Central memory CD8-positive, alpha-beta T cell (primary cell): ENCODE measurements at regions not wholly inside any gene's neighbourhood (a gene's known extent, or its start where the extent isn't known, plus 50 kb on each side); places are given as distances from the start of the nearest gene placed in this dataset.

Experiments
- ATAC-seq: fragments of 150-1000 bp; cut with Tn5 transposase; replicated peaks from 2 replicates; pipeline ENCODE4 v1.10.0; 2022; ENCODE audit warnings: mild to moderate bottlenecking, moderate FRiP score, moderate number of reproducible peaks; ENCODE audit not compliant: poor library complexity, severe bottlenecking; ENCODE audit errors: extremely low read depth
- DNase-seq, 2 donors: peaks; one replicate each; pipeline ENCODE4 v3.0.0; 2021; ENCODE audit warnings: low spot score in 2 of 2
- H3K27ac Mint-ChIP-seq: one replicate; pipeline ENCODE4 v1.8.0; 2022; ENCODE audit warnings: low read depth, mild to moderate bottlenecking, moderate library complexity, mixed read lengths
- H3K27me3 Mint-ChIP-seq: one replicate; pipeline ENCODE4 v1.8.0; 2022; ENCODE audit warnings: mixed read lengths
- H3K36me3 Mint-ChIP-seq: one replicate; pipeline ENCODE4 v1.8.0; 2022; ENCODE audit warnings: mild to moderate bottlenecking, moderate library complexity, mixed read lengths; ENCODE audit not compliant: insufficient read depth
- H3K4me1 Mint-ChIP-seq: one replicate; pipeline ENCODE4 v1.8.0; 2022; ENCODE audit warnings: mixed read lengths
- H3K4me3 Mint-ChIP-seq: one replicate; pipeline ENCODE4 v1.8.0; 2022; ENCODE audit warnings: mild to moderate bottlenecking, moderate library complexity, mixed read lengths
- H3K9me3 Mint-ChIP-seq: one replicate; pipeline ENCODE4 v1.8.0; 2022; ENCODE audit warnings: mixed read lengths

GRCh38 chr7:156116514-156117215, 304.4 kb upstream of the SHH start:
- H3K4me3 Mint-ChIP-seq = no peak overlapping the region
- DNase-seq (no peak), ATAC-seq (no peak)
- no peaks in the 10 kb centered on the region for H3K4me1 Mint-ChIP-seq
- H3K27me3 Mint-ChIP-seq = peaks cover 11% of the 10 kb centered on the region
- H3K27ac Mint-ChIP-seq = no peak overlapping the region
- H3K9me3 Mint-ChIP-seq = no peaks in the 10 kb centered on the region
- H3K36me3 Mint-ChIP-seq = no peaks in the 10 kb centered on the region

- no peaks in the 10 kb centered on the region for H3K4me1 Mint-ChIP-seq
- ATAC-seq (no peak), DNase-seq (no peak)
- no peaks in the 10 kb centered on the region for H3K9me3 Mint-ChIP-seq
- no peak overlapping the region for H3K27ac Mint-ChIP-seq
- H3K27me3 Mint-ChIP-seq = peaks cover 11% of the 10 kb centered on the region
- H3K36me3 Mint-ChIP-seq = no peaks in the 10 kb centered on the region
- H3K4me3 Mint-ChIP-seq = no peak overlapping the region
Observed at GRCh38 chr7:156115582-156115981, 303.3 kb upstream of the SHH start.

- no peaks in the 10 kb centered on the region for H3K4me1 Mint-ChIP-seq
- H3K4me3 Mint-ChIP-seq = no peak overlapping the region
- DNase-seq (no peak), ATAC-seq (no peak)
- H3K9me3 Mint-ChIP-seq = no peaks in the 10 kb centered on the region
- peaks cover 11% of the 10 kb centered on the region for H3K27me3 Mint-ChIP-seq
- peaks cover under 1% of the 10 kb centered on the region for H3K36me3 Mint-ChIP-seq
- H3K27ac Mint-ChIP-seq = no peak overlapping the region
Observed at GRCh38 chr7:156113731-156114130, 301.5 kb upstream of the SHH start.

- ATAC-seq (no peak), DNase-seq (no peak)
- no peaks in the 10 kb centered on the region for H3K4me1 Mint-ChIP-seq
- no peaks in the 10 kb centered on the region for H3K9me3 Mint-ChIP-seq
- no peak overlapping the region for H3K4me3 Mint-ChIP-seq
- H3K27ac Mint-ChIP-seq = no peak overlapping the region
- peaks cover 4% of the 10 kb centered on the region for H3K36me3 Mint-ChIP-seq
- H3K27me3 Mint-ChIP-seq = peaks cover 11% of the 10 kb centered on the region
Observed at GRCh38 chr7:156109988-156110387, 297.7 kb upstream of the SHH start.

DNA sequence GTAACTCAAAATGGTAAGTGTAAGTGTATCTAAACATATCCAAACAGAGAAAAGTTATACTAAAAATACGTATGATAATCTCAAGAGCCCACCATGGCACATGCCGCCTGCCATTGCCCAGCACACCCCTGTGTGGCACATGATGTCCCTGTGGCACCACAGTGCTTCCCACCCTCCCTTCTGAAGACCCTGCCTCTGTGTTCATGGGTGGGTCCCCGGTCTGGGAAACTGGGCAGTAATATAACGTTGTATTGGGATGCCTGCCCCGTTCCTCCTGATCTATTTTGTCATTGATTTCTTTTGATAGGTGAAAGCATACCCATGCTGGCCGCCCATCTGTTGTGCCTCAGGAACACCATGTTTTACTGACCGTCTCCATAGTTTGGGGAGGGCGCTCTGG, 296.8 kb upstream of the SHH start:
- H3K27ac Mint-ChIP-seq = no peak overlapping the region
- H3K27me3 Mint-ChIP-seq = peaks cover 10% of the 10 kb centered on the region
- H3K36me3 Mint-ChIP-seq = peaks cover 4% of the 10 kb centered on the region
- H3K9me3 Mint-ChIP-seq = no peaks in the 10 kb centered on the region
- H3K4me3 Mint-ChIP-seq = no peak overlapping the region
- no peak for ATAC-seq
- no peak for DNase-seq
- H3K4me1 Mint-ChIP-seq = no peaks in the 10 kb centered on the region

DNA sequence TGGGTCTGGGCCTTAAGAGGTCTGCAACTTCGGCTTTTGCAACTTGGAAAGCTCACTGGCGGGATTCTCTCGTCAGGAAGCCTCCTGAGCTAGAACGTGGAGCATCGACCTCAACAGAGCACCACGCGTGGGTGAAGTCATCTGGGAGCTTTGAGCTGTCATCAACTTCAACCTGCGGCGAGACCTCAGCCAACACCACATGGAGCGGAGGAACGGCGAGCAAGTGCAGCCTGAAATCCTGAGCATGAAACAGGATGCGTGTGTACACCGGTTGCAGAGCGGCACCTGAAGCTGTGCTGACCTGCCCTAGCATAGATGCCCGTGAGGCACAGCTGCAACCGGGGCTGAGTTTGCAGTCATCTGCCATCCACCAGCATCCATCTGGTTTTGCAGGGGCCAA, 295.7 kb upstream of the SHH start:
- Mint-ChIP-seq H3K27ac (no peak overlapping the region), H3K4me1 (no peaks in the 10 kb centered on the region), H3K9me3 (no peaks in the 10 kb centered on the region), H3K27me3 (no peaks in the 10 kb centered on the region), H3K36me3 (peaks cover 4% of the 10 kb centered on the region), H3K4me3 (no peak overlapping the region)
- DNase-seq (no peak), ATAC-seq (no peak)

GRCh38 chr7:156106107-156106426, 293.8 kb upstream of the SHH start:
- DNase-seq (no peak), ATAC-seq (no peak)
- Mint-ChIP-seq H3K36me3 (peaks cover 4% of the 10 kb centered on the region), H3K27ac (no peak overlapping the region), H3K27me3 (no peaks in the 10 kb centered on the region), H3K4me1 (no peaks in the 10 kb centered on the region), H3K9me3 (no peaks in the 10 kb centered on the region), H3K4me3 (no peak overlapping the region)

DNA sequence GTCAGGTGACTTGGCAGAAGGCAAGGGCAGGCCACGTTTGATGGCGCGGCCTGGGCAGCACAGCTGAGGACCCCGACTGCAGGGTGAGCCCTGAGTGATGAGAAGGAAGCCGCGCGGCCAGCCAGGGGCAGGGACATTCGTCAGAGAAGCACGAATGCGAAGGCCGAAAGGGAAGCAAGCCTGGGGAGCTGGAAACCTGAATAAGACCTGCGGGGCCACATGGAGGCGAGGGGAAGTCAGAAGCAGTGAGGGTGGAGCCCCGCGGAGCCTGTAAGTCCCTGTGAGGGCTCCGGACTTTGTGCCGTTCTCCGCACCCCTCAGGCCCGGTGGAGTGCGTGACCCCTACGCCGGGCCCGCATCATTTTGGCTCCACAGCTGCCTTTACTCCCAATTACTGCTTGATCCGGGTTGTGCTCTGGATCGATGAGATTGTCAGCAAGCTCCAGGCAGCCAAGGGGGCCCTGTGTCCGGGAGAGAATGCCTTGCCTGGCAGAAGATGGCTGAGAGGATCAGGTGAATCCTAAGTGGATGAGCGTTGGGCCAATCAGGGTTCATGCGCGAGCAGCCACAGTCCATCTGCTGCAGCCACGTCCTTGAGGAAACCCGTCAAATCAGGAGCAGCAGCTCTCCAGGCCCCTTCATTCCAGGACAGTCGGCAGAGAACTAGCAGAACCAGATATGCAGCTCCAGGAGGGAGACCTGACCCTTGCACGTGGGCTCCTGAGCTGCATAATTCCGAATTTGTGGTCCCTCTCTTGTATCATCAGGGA, 293.3 kb upstream of the SHH start:
- DNase-seq = no peak
- H3K9me3 Mint-ChIP-seq = no peaks in the 10 kb centered on the region
- no peaks in the 10 kb centered on the region for H3K27me3 Mint-ChIP-seq
- H3K4me1 Mint-ChIP-seq = no peaks in the 10 kb centered on the region
- peaks cover 4% of the 10 kb centered on the region for H3K36me3 Mint-ChIP-seq
- H3K4me3 Mint-ChIP-seq = no peak overlapping the region
- no peak overlapping the region for H3K27ac Mint-ChIP-seq
- no peak for ATAC-seq

DNA sequence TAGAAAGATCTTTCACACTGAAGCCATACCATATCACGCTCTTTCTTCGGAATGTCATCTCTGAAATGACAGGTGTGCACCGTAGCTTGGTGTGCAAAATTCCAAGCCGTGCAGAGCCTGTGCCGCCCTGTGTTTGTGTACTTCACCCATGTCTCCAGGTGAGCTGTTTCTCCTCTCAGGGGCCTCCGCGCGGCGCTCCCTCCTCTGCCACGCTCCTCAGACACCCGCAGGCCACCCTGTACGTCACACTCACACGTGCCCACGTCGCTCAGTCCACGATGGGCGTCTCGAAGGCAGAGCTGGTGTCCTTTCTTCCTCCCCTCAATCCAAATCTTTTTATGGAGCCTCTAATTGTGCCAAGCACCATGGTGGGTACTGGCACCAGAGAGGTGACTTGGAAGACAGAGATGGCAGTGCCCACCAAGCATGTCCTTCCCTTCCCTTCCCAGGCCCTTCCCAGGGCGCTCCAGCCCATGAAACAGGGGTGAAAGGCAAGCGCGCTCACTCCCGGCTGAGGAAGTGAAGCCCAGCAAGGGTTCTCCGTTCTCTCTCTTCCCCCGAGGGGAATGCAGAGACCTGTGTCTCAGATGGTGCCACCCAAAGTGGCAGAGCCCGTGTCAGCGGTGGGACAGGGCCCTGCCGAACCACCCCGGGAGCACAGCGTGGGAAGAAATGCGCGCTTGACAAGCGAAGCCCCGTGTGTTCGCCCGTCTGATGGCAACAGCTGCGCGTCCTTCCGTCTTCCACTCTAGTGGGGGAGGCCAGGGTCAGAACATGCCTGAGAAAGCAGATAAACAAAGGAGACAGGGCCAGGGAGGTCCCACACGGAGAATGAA, 292.5 kb upstream of the SHH start:
- H3K36me3 Mint-ChIP-seq = peaks cover 4% of the 10 kb centered on the region
- DNase-seq = no peak

DNA sequence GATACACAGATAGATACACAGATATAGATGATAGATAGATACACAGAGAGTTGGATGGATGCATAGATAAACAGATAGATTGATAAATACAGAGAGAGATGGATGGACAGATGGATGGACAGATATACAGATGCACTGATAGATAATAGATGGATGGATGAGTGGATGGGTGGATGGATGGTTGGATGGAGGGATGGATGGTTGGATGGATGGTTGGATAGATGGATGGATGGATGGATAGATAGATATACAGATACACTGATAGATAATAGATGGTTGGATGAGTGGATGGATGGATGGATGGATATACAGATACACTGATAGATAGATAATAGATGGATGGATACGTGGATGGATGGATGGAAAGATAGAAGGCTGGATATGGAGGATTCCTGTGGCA, 290.0 kb upstream of the SHH start:
- Mint-ChIP-seq H3K27ac (no peak overlapping the region), H3K4me1 (no peaks in the 10 kb centered on the region), H3K36me3 (no peaks in the 10 kb centered on the region), H3K27me3 (no peaks in the 10 kb centered on the region), H3K4me3 (no peak overlapping the region), H3K9me3 (no peaks in the 10 kb centered on the region)
- DNase-seq (no peak), ATAC-seq (no peak)

More for the DNA sequence above, 292.5 kb upstream of the SHH start:
- Mint-ChIP-seq H3K9me3 (no peaks in the 10 kb centered on the region), H3K4me1 (no peaks in the 10 kb centered on the region), H3K27ac (no peak overlapping the region), H3K27me3 (no peaks in the 10 kb centered on the region), H3K4me3 (no peak overlapping the region)
- no peak for ATAC-seq

DNA sequence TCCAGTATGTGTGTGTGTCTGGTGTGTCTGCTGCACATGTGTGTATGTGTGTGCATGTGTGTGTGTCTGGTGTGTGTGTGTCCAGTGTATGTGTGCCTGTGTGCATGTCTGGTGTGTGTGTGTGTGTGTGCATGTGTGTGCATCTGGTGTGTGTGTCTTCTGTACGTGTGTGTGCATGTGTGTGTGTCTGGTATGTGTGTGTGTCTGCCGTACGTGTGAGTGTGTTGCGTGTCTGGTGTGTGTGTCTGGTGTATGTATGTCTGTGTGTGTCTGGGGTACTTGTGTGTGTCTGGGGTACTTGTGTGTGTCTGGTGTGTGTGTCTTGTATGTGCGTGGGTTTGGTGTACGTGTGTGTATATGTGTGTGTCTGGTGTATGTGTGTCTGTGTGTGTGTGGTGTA, 289.1 kb upstream of the SHH start:
- no peaks in the 10 kb centered on the region for H3K36me3 Mint-ChIP-seq
- no peak for ATAC-seq
- no peaks in the 10 kb centered on the region for H3K9me3 Mint-ChIP-seq
- H3K4me3 Mint-ChIP-seq = no peak overlapping the region
- H3K4me1 Mint-ChIP-seq = no peaks in the 10 kb centered on the region
- H3K27me3 Mint-ChIP-seq = peaks cover 7% of the 10 kb centered on the region
- no peak for DNase-seq
- no peak overlapping the region for H3K27ac Mint-ChIP-seq

DNA sequence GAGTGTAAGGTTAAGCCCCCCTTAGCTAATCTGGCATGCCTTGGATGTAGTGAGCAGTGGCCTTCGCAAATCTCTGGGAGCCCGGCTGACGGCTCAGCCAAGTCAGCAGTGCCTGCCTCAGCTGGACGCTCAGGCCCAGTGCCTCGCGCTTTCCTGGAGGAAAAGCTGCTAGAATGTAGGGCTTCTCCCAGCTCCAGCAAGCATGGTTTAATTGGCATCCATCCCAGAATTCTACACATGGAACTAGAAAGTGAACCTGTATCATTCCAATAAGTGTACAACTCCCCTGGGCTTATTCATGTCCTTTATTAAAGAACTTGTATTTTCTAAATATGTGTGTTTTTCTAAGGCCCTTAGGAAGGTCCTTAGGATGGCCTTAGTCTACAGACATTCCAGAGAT, 287.8 kb upstream of the SHH start:
- DNase-seq (no peak), ATAC-seq (no peak)
- H3K36me3 Mint-ChIP-seq = no peaks in the 10 kb centered on the region
- H3K27ac Mint-ChIP-seq = no peak overlapping the region
- no peak overlapping the region for H3K4me3 Mint-ChIP-seq
- H3K9me3 Mint-ChIP-seq = no peaks in the 10 kb centered on the region
- H3K4me1 Mint-ChIP-seq = no peaks in the 10 kb centered on the region
- peaks cover 10% of the 10 kb centered on the region for H3K27me3 Mint-ChIP-seq

- H3K36me3 Mint-ChIP-seq = no peaks in the 10 kb centered on the region
- H3K9me3 Mint-ChIP-seq = no peaks in the 10 kb centered on the region
Observed at GRCh38 chr7:156099085-156099484, 286.8 kb upstream of the SHH start.

More at GRCh38 chr7:156099085-156099484, 286.8 kb upstream of the SHH start:
- no peak overlapping the region for H3K27ac Mint-ChIP-seq
- DNase-seq (no peak), ATAC-seq (no peak)
- H3K27me3 Mint-ChIP-seq = peaks cover 13% of the 10 kb centered on the region
- no peak overlapping the region for H3K4me3 Mint-ChIP-seq
- no peaks in the 10 kb centered on the region for H3K4me1 Mint-ChIP-seq
